T47D (cell line): ENCODE measurements at regions not wholly inside any gene's neighbourhood (a gene's known extent, or its start where the extent isn't known, plus 50 kb on each side); places are given as distances from the start of the nearest gene placed in this dataset.

Source experiments
- DNase-seq, 2 experiments: peaks; one replicate each; pipeline versions ENCODE4 v3.0.0 to v3.0.0-alpha.2; 2011 to 2012; ENCODE audit warnings: low read depth in 1 of 2, low spot score in 1 of 2
- JUND ChIP-seq: IDR thresholded peaks from 2 replicates; pipeline ENCODE4 v1.6.1; 2012; ENCODE audit warnings: low read depth
- in situ Hi-C: cut with HindIII; loops from 2 replicates; pipeline ENCODE4 v1.10.0; 2016; ENCODE audit warnings: low sequenced_read_pairs, low pct_unique_long_range_greater_than_20kb

GRCh38 chr7:132049462-132050304, 493.3 kb upstream of the PODXL start:
- DNase-seq, result peak in 1 of 2 experiments; percentile 37
- in situ Hi-C loops, result no loop called here
- TF ChIP-seq JUND, result no peak

GRCh38 chr7:132045481-132045980, 489.1 kb upstream of the PODXL start:
- in situ Hi-C loops, result no loop called here
- TF ChIP-seq JUND, result no peak
- DNase-seq, result no peak

GRCh38 chr7:132045002-132045401, 488.6 kb upstream of the PODXL start:
- in situ Hi-C loops, result no loop called here
- TF ChIP-seq JUND, result no peak
- DNase-seq, result no peak

GRCh38 chr7:132044247-132044646, 487.8 kb upstream of the PODXL start:
- no peak for TF ChIP-seq JUND
- in situ Hi-C loops, result no loop called here
- DNase-seq, result no peak

GRCh38 chr7:132041108-132041507, 484.7 kb upstream of the PODXL start:
- in situ Hi-C loops, result no loop called here
- no peak for DNase-seq
- no peak for TF ChIP-seq JUND

GRCh38 chr7:132035517-132036362, 479.3 kb upstream of the PODXL start:
- DNase-seq, result no peak
- TF ChIP-seq JUND, result no peak
- in situ Hi-C loops, result no loop called here

- no peak for TF ChIP-seq JUND
- in situ Hi-C loops, result no loop called here
These were observed 478.5 kb upstream of the PODXL start for GRCh38 chr7:132034748-132035416.

GRCh38 chr7:132030883-132031282, 474.5 kb upstream of the PODXL start:
- no peak for TF ChIP-seq JUND
- DNase-seq, result no peak
- in situ Hi-C loops, result no loop called here

More at GRCh38 chr7:132034748-132035416, 478.5 kb upstream of the PODXL start:
- DNase-seq, result no peak

GRCh38 chr7:132030086-132030568, 473.7 kb upstream of the PODXL start:
- no peak for TF ChIP-seq JUND
- in situ Hi-C loops, result no loop called here
- no peak for DNase-seq

- in situ Hi-C loops, result no loop called here
- no peak for TF ChIP-seq JUND
- DNase-seq, result no peak
These were observed 473.1 kb upstream of the PODXL start for GRCh38 chr7:132029369-132030085.

GRCh38 chr7:132028144-132028920, 471.9 kb upstream of the PODXL start:
- DNase-seq, result no peak
- TF ChIP-seq JUND, result no peak
- in situ Hi-C loops, result no loop called here

GRCh38 chr7:132024290-132024689, 467.9 kb upstream of the PODXL start:
- TF ChIP-seq JUND, result no peak
- in situ Hi-C loops, result no loop called here
- DNase-seq, result no peak
